Type B pancreatic cell (in vitro differentiated cells): ENCODE measurements at regions not wholly inside any gene's neighbourhood (a gene's known extent, or its start where the extent isn't known, plus 50 kb on each side); places are given as distances from the start of the nearest gene placed in this dataset.

ENCODE experiments used
- DNase-seq: peaks from one replicate; pipeline ENCODE4 v3.0.0; 2021; ENCODE audit warnings: mixed read lengths; ENCODE audit not compliant: unreplicated experiment; ENCODE audit errors: extremely low spot score
- H3K27ac Mint-ChIP-seq: 2 replicates; pipeline ENCODE4 v1.8.0; 2021; ENCODE audit warnings: mild to moderate bottlenecking, mixed read lengths
- H3K27me3 Mint-ChIP-seq: 2 replicates; pipeline ENCODE4 v1.8.0; 2021; ENCODE audit warnings: mixed read lengths
- H3K36me3 Mint-ChIP-seq: 2 replicates; pipeline ENCODE4 v1.8.0; 2021; ENCODE audit warnings: mixed read lengths
- H3K4me1 Mint-ChIP-seq: one replicate; pipeline ENCODE4 v1.8.0; 2021; ENCODE audit warnings: mixed read lengths; ENCODE audit not compliant: unreplicated experiment
- H3K4me3 Mint-ChIP-seq: 2 replicates; pipeline ENCODE4 v1.8.0; 2021; ENCODE audit warnings: mild to moderate bottlenecking, mixed read lengths
- H3K9me3 Mint-ChIP-seq: 2 replicates; pipeline ENCODE4 v1.8.0; 2021; ENCODE audit warnings: mixed read lengths
- CTCF ChIP-seq: fragments of 200-600 bp; sonication (generic); conservative IDR thresholded peaks from 2 replicates; pipeline ENCODE4 v1.5.0; 2021; ENCODE audit warnings: antibody characterized with exemption, mild to moderate bottlenecking

DNA sequence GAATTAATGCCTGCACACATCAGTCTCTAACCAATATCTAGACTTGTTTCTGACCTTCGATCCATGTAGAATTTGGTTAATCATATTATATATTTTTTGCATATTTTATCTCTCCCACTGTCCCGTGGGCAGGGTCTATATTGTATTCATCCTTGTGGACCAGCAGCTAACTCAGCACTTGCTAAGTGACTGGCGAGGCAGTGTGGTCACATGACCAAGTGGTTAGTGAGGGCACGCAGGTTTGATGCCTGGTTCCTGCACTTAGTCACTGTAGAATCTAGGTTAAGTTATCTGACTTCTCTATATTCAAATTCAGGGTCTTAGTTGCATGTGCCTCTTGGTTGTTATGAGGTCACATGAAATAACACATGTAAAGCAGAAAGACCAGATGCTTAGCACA is 120.5 kb downstream of the UBE2U start:
- H3K27me3 Mint-ChIP-seq, result peaks cover 5% of the 10 kb centered on the region
- no peak overlapping the region for H3K27ac Mint-ChIP-seq
- no peak overlapping the region for H3K4me3 Mint-ChIP-seq
- no peak for TF ChIP-seq CTCF
- no peak for DNase-seq
- no peaks in the 10 kb centered on the region for H3K36me3 Mint-ChIP-seq
- H3K9me3 Mint-ChIP-seq, result no peaks in the 10 kb centered on the region
- H3K4me1 Mint-ChIP-seq, result peaks cover 9% of the 10 kb centered on the region

DNA sequence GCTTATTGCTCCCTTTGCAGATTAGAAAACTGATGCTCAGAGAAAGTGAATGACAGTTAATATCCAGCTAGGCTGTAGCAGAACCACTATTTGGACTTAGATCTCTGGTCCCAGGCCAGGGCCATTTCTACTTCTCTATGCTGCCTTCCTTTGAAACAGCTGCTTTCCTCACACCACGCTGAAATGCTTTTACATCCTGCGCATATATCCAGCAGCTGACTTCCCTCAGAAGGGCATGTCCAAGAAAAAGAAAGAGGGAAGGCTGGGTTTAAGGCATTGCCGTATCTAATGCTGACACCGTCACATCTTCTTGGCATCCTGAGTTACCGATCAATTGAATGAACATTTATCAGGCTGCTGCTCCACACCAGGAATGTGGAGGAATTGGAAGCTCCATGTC is 122.4 kb downstream of the UBE2U start:
- H3K36me3 Mint-ChIP-seq, result no peaks in the 10 kb centered on the region
- H3K27me3 Mint-ChIP-seq, result peaks cover 5% of the 10 kb centered on the region
- no peaks in the 10 kb centered on the region for H3K9me3 Mint-ChIP-seq
- no peak overlapping the region for H3K4me3 Mint-ChIP-seq
- H3K27ac Mint-ChIP-seq, result no peak overlapping the region
- no peak for DNase-seq
- H3K4me1 Mint-ChIP-seq, result peaks cover 9% of the 10 kb centered on the region
- no peak for TF ChIP-seq CTCF

DNA sequence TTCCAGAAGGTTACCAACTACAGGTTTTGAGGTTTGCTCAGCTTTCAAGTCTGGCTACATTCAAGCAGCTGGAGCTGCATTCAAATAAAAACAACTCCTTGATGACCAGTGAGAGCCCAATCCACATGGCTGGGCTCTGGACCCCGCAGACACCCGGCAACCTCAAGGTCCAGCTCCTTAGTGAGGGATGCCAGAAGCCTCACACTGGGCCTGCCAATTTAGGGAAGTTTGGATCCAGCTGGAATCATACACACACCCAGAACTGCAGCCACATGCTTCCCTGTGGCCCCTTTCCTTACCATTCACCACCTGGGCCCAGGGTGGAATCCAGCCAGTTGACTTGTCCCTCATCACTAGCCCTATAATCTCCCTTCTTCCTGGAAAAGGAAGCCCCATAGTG is 123.7 kb downstream of the UBE2U start:
- Mint-ChIP-seq H3K36me3 (no peaks in the 10 kb centered on the region), H3K4me3 (no peak overlapping the region), H3K4me1 (peaks cover 9% of the 10 kb centered on the region), H3K27me3 (peaks cover 5% of the 10 kb centered on the region), H3K27ac (no peak overlapping the region), H3K9me3 (no peaks in the 10 kb centered on the region)
- no peak for DNase-seq
- no peak for TF ChIP-seq CTCF

GRCh38 chr1:64328193-64328592 is 124.8 kb downstream of the UBE2U start:
- no peak for DNase-seq
- H3K9me3 Mint-ChIP-seq, result no peaks in the 10 kb centered on the region
- no peak overlapping the region for H3K27ac Mint-ChIP-seq
- H3K4me3 Mint-ChIP-seq, result no peak overlapping the region
- no peak for TF ChIP-seq CTCF
- H3K27me3 Mint-ChIP-seq, result peaks cover 5% of the 10 kb centered on the region
- peaks cover 5% of the 10 kb centered on the region for H3K4me1 Mint-ChIP-seq
- H3K36me3 Mint-ChIP-seq, result no peaks in the 10 kb centered on the region

- H3K27me3 Mint-ChIP-seq, result peaks cover 13% of the 10 kb centered on the region
- H3K9me3 Mint-ChIP-seq, result no peaks in the 10 kb centered on the region
- no peak for DNase-seq
- TF ChIP-seq CTCF, result no peak
- H3K4me1 Mint-ChIP-seq, result peaks cover 5% of the 10 kb centered on the region
- H3K4me3 Mint-ChIP-seq, result no peak overlapping the region
- no peak overlapping the region for H3K27ac Mint-ChIP-seq
- H3K36me3 Mint-ChIP-seq, result no peaks in the 10 kb centered on the region
Measured at GRCh38 chr1:64330839-64331238, 127.4 kb downstream of the UBE2U start.

DNA sequence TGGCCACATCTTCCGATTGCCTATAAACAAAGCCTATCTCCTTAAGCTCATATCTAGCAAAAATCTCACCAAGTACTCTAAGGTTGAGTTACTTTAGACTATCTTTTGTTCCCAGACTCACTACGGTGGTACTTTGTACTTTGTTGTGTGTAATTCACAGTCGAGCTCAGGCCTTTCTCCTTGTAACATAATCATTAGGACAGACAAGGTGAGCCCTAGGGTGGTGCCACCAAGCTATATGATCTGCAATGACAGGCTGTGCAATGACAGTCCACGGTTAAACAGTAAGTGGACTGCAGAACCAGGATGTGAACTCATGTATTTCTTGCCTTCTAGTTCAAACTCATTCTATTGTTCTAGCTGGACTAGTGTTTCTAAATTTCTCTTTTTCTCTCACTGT is 132.2 kb downstream of the UBE2U start:
- H3K27me3 Mint-ChIP-seq, result peaks cover 8% of the 10 kb centered on the region
- H3K27ac Mint-ChIP-seq, result no peak overlapping the region
- no peaks in the 10 kb centered on the region for H3K4me1 Mint-ChIP-seq
- no peak for DNase-seq
- no peak for TF ChIP-seq CTCF
- H3K4me3 Mint-ChIP-seq, result no peak overlapping the region
- peaks cover 5% of the 10 kb centered on the region for H3K9me3 Mint-ChIP-seq
- H3K36me3 Mint-ChIP-seq, result no peaks in the 10 kb centered on the region
